ENCODE measurements at regions not wholly inside any gene's neighbourhood (a gene's known extent, or its start where the extent isn't known, plus 50 kb on each side); places are given as distances from the start of the nearest gene placed in this dataset.

GRCh38 chr5:114001076-114001475 lies 360.8 kb upstream of the KCNN2 start:
- no peak overlapping the region for H3K27ac ChIP-seq (ENCODE audit: low read length)
- H2AFZ ChIP-seq (ENCODE audit: low read depth, low read length): no peak overlapping the region
- no peaks in the 10 kb centered on the region for H3K9me3 ChIP-seq (ENCODE audit: insufficient read depth, low read length)

GRCh38 chr5:114006582-114006981 lies 355.3 kb upstream of the KCNN2 start:
- no peak for TF ChIP-seq CTCF (IDR thresholded peaks at IDR 0.05; ENCODE audit: low read depth, low read length)
- TF ChIP-seq EZH2phosphoT487 (IDR thresholded peaks at IDR 0.05; ENCODE audit: low read depth): no peak
- Histone ChIP-seq H2AFZ (ENCODE audit: low read depth, low read length) (no peak overlapping the region), H3K79me2 (ENCODE audit: low read length) (no peaks in the 10 kb centered on the region), H3K9ac (ENCODE audit: low read length) (no peak overlapping the region), H3K27me3 (ENCODE audit: low read depth, low read length) (no peaks in the 10 kb centered on the region), H3K4me3 (ENCODE audit: low read length) (no peak overlapping the region), H3K36me3 (replicated peaks; ENCODE audit: low read depth, low read length) (no peaks in the 10 kb centered on the region), H3K4me1 (ENCODE audit: low read length) (no peaks in the 10 kb centered on the region), H3K27ac (ENCODE audit: low read length) (no peak overlapping the region), H4K20me1 (ENCODE audit: insufficient read depth, low read length) (no peaks in the 10 kb centered on the region), H3K4me2 (ENCODE audit: low read length) (no peak overlapping the region), H3K9me3 (ENCODE audit: insufficient read depth, low read length) (no peaks in the 10 kb centered on the region)

More at GRCh38 chr5:114001076-114001475, 360.8 kb upstream of the KCNN2 start:
- Histone ChIP-seq H3K4me3 (ENCODE audit: low read length) (no peak overlapping the region), H4K20me1 (ENCODE audit: insufficient read depth, low read length) (no peaks in the 10 kb centered on the region), H3K36me3 (replicated peaks; ENCODE audit: low read depth, low read length) (no peaks in the 10 kb centered on the region), H3K27me3 (ENCODE audit: low read depth, low read length) (no peaks in the 10 kb centered on the region), H3K9ac (ENCODE audit: low read length) (no peak overlapping the region), H3K4me1 (ENCODE audit: low read length) (no peaks in the 10 kb centered on the region), H3K79me2 (ENCODE audit: low read length) (no peaks in the 10 kb centered on the region), H3K4me2 (ENCODE audit: low read length) (no peak overlapping the region)
- no peak for TF ChIP-seq CTCF (IDR thresholded peaks at IDR 0.05; ENCODE audit: low read depth, low read length)
- TF ChIP-seq EZH2phosphoT487 (IDR thresholded peaks at IDR 0.05; ENCODE audit: low read depth): no peak

- Histone ChIP-seq H3K4me1 (ENCODE audit: low read length) (no peaks in the 10 kb centered on the region), H3K27me3 (ENCODE audit: low read depth, low read length) (no peaks in the 10 kb centered on the region), H3K79me2 (ENCODE audit: low read length) (no peaks in the 10 kb centered on the region), H4K20me1 (ENCODE audit: insufficient read depth, low read length) (no peaks in the 10 kb centered on the region), H3K36me3 (replicated peaks; ENCODE audit: low read depth, low read length) (no peaks in the 10 kb centered on the region), H3K4me3 (ENCODE audit: low read length) (no peak overlapping the region), H3K4me2 (ENCODE audit: low read length) (no peak overlapping the region), H3K9ac (ENCODE audit: low read length) (no peak overlapping the region), H3K27ac (ENCODE audit: low read length) (no peak overlapping the region), H2AFZ (ENCODE audit: low read depth, low read length) (no peak overlapping the region), H3K9me3 (ENCODE audit: insufficient read depth, low read length) (no peaks in the 10 kb centered on the region)
- TF ChIP-seq EZH2phosphoT487 (IDR thresholded peaks at IDR 0.05; ENCODE audit: low read depth) (no peak), CTCF (IDR thresholded peaks at IDR 0.05; ENCODE audit: low read depth, low read length) (no peak)
These were observed 354.2 kb upstream of the KCNN2 start for GRCh38 chr5:114007678-114008077.

GRCh38 chr5:114010362-114010761 lies 351.5 kb upstream of the KCNN2 start:
- no peak for TF ChIP-seq CTCF (IDR thresholded peaks at IDR 0.05; ENCODE audit: low read depth, low read length)
- H3K27me3 ChIP-seq (ENCODE audit: low read depth, low read length): no peaks in the 10 kb centered on the region

More at GRCh38 chr5:114010362-114010761, 351.5 kb upstream of the KCNN2 start:
- Histone ChIP-seq H3K4me3 (ENCODE audit: low read length) (no peak overlapping the region), H3K9ac (ENCODE audit: low read length) (no peak overlapping the region), H2AFZ (ENCODE audit: low read depth, low read length) (no peak overlapping the region), H3K9me3 (ENCODE audit: insufficient read depth, low read length) (no peaks in the 10 kb centered on the region), H3K36me3 (replicated peaks; ENCODE audit: low read depth, low read length) (no peaks in the 10 kb centered on the region), H3K27ac (ENCODE audit: low read length) (no peak overlapping the region), H4K20me1 (ENCODE audit: insufficient read depth, low read length) (no peaks in the 10 kb centered on the region), H3K4me2 (ENCODE audit: low read length) (no peak overlapping the region), H3K79me2 (ENCODE audit: low read length) (no peaks in the 10 kb centered on the region), H3K4me1 (ENCODE audit: low read length) (no peaks in the 10 kb centered on the region)
